GM19043 (cell line): ENCODE measurements at regions not wholly inside any gene's neighbourhood (a gene's known extent, or its start where the extent isn't known, plus 50 kb on each side); places are given as distances from the start of the nearest gene placed in this dataset.

Source experiments
- ATAC-seq: cut with Tn5 transposase; IDR thresholded peaks from one replicate; pipeline ENCODE4 v1.9.1; 2021; ENCODE audit warnings: low read depth; ENCODE audit not compliant: unreplicated experiment

- no peak for ATAC-seq
These were observed 114.3 kb downstream of the ASCL4 start for GRCh38 chr12:107888789-107889188.

DNA sequence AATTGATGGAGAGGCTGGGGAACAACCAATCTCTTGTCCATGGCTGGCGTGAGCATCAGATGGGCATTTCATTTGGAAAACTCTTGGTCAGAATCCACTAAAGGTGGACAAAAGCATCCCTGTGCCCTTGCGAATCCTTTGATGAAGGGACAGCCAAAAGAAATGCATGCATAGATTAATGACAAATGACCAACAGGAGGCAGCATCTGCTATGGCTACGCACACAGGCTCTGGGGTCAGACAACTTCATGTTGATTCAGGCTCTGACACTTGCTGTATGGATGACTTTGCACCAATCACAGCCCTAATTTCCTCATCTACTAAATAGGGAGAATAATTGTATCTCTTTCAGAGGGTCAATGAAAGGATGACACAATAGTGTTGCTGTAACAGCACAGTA lies 117.5 kb downstream of the ASCL4 start:
- no peak for ATAC-seq

DNA sequence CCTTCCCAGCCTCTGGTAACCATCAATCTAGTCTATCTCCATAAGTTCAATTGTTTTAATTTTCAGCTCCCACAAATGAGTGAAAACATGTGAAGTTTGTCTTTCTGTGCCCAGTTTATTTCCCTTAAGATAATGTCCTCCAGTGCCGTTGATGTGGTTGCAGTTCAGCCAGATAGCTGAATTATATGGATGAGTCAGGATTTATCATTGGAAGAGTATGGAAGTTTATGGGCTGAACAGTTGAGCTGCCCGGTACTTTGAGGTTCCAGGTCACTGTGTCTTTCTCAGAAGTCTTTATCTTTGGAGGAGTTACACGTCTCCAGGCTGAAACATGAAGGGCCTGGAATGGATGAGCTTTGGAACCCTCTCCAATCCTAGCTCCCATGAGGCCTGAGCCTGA lies 120.1 kb downstream of the ASCL4 start:
- ATAC-seq, result no peak

- ATAC-seq, result no peak
These were observed 121.5 kb downstream of the ASCL4 start for GRCh38 chr12:107895966-107896365.

DNA sequence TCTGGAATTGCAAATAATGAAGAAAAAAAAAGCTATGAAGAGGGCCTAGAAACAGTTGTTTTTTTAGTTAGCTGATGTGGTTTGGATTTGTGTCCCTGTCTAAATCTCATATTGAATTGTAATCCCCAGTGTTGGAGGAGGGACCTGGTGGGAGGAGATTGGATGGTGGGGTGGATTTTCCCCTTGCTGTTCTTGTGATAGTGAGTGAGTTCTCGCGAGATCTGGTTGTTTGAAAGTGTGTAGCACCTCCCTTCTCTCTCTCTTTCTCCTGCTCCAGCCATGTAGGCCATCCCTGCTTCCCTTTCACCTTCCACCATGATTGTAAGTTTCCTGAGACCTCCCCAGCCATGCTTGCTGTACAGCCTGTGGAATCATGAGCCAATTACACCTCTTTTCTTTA lies 126.1 kb downstream of the ASCL4 start:
- ATAC-seq, result no peak

GRCh38 chr12:107903341-107904061 lies 129.0 kb downstream of the ASCL4 start:
- ATAC-seq, result peak; percentile 98

GRCh38 chr12:107906707-107907106 lies 132.2 kb downstream of the ASCL4 start:
- no peak for ATAC-seq

- no peak for ATAC-seq
These were observed 138.0 kb downstream of the ASCL4 start for GRCh38 chr12:107912421-107913004.

DNA sequence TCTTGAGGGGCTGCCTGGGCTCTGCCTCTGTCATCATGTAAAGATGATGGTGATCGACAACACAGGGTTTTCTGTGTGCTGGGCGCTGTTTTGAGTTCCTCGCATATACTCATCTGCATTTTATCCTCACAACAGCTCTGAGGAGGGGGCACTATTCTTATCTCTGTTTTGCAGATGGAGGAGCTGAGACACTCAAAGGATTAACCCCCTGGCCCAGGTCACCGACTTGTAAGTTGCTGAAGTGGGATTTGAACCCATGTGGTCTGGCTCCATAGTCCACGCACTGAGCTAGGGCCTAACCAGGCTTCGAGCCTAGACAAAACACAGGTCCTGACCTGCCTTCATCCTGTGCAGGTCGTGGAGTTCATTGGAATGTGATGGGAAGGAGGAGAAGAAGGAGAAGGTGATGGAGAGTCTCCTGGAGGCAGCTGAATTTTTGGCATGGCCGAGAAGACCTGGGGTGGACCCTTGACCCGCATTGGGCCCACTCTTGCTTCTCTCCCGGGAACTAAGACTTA lies 140.0 kb downstream of the ASCL4 start:
- no peak for ATAC-seq

DNA sequence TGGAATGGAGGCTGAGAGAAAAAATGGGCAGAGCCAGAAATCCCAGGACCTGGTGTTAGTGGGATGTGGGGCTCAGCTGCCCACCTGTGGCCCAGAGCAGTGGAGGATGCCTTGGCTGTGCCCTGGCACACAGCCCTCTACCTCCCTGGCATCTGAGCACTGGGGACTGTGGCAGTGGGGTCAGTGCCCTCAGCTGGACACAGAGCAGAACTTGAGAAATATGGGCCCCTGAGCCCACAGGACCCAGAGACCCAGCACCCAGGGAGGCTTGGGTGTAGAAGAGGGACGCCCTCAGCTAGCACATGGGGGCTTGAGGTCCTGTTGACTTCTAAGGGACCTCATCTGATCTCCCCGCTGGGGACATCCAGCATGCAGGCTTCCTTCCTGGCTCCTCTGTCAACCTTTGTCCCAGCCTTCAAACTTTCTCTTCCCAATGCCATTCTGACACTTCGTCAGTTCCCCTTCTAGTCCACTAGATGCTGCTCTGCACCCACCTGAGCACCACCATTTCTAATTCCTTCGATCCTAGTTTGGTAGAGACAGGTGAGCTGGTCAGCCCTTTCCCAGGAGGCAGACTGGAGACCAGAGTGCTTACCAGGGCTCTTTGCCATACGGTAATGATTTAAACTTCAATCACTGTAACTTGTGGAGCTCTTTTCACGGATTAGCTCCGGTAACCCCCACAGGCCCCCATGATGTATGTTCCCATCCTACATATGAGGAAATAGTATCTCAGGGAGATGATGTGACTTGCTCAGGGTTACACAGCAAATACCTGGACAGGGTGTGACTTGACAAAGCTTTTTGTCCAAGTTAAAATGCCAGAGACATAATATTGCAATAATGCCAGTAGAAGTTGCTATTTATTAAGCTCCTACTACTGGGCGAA lies 143.7 kb downstream of the ASCL4 start:
- ATAC-seq, result no peak

- ATAC-seq, result no peak
These were observed 146.6 kb downstream of the ASCL4 start for GRCh38 chr12:107921062-107921461.

DNA sequence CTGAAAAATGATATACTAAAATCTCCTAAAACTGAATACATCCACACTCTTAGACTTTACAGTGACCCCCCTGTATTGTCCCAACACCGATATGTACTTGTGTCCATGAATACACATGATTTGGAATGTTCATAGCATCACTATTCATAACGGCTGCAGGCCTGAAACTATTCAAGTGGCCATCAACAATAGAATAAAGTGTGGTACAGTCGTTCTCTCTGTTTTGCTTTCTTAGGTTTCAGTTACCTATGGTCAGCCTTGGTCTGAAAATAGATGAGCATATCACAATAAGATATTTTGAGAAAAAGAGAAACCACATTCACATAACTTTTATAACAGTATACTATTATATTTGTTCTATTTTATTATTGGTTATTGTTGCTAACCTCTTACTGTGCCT lies 150.6 kb downstream of the ASCL4 start:
- no peak for ATAC-seq

- ATAC-seq, result no peak
These were observed 154.9 kb downstream of the ASCL4 start for GRCh38 chr12:107929436-107929835.

DNA sequence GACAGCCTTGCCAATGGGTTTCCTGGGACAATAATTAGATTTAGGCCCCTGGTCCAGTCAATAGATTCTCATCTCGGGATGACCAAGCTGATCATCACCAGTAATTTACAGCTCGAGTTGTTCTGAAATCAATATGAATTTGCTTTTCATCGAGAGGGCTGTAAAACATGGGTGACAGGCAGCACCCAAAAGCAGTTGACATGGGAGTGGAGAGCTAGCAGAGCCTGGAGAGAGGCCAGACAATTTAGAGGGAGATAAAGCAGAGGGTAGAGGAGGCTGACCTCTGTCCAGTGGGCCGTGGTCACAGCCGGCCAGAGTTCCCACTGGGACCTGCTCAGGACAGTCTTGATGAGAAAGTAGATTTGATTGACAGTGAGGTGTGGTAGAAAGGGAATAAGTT lies 157.3 kb downstream of the ASCL4 start:
- ATAC-seq, result no peak

- no peak for ATAC-seq
These were observed 163.9 kb downstream of the ASCL4 start for GRCh38 chr12:107938446-107938845.

- ATAC-seq, result no peak
These were observed 174.0 kb downstream of the ASCL4 start for GRCh38 chr12:107948391-107948945.

DNA sequence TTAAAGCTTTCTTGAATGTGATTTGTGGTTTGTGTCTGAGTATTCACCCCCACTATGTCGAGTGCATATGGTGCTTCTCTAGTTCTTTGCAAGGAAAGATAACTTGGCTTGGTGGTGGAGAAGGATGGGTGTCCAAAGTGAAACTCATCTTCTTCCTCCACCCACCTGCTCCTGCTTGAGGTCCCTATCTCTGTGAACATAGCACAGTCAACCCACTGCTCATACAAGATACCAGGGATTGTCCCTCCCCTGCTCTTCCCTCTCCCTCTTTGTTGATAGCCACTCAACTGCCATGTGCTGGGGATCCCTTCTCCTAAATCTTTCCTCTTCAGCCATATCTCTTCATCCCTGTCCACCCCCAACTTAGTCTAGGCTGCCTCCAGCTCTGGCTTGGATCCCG lies 176.5 kb downstream of the ASCL4 start:
- ATAC-seq, result no peak

DNA sequence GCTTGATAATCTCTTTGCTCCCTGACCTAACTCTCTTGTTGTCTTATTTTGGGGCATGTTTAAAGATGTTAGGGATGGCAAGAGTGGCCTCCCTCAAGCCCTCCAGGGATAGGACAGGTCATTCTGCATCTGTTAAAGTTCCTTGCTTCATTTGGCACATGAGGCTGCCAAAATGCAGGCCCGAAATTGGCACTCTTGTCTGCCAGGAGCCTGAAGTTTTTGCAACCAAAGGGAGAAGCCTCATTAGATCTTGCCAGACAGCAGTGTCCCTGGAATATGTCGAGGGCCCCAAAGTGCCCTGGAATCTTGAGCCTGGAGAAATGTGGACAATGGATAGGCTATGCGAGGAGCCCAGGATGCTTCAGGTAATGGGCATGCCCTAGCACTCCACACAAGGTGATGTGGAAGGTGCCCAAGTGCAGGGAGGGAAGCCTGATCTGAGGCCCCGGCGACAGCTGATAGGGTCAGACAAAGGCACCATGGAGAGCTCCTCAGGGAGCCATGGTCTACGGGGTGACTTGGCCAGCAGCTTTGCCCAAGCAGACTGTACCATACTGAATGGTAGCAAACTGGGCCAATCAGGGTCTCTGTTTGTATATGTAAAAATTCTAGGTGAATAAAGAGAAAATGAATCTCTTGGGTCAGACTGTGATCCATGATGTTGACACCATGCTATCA lies 173.0 kb upstream of the WSCD2 start:
- ATAC-seq, result no peak

- ATAC-seq, result no peak
These were observed 171.6 kb upstream of the WSCD2 start for GRCh38 chr12:107957459-107957858.

GRCh38 chr12:107963635-107964034 lies 165.5 kb upstream of the WSCD2 start:
- ATAC-seq, result no peak
